ENCODE measurements at regions not wholly inside any gene's neighbourhood (a gene's known extent, or its start where the extent isn't known, plus 50 kb on each side); places are given as distances from the start of the nearest gene placed in this dataset.

DNA sequence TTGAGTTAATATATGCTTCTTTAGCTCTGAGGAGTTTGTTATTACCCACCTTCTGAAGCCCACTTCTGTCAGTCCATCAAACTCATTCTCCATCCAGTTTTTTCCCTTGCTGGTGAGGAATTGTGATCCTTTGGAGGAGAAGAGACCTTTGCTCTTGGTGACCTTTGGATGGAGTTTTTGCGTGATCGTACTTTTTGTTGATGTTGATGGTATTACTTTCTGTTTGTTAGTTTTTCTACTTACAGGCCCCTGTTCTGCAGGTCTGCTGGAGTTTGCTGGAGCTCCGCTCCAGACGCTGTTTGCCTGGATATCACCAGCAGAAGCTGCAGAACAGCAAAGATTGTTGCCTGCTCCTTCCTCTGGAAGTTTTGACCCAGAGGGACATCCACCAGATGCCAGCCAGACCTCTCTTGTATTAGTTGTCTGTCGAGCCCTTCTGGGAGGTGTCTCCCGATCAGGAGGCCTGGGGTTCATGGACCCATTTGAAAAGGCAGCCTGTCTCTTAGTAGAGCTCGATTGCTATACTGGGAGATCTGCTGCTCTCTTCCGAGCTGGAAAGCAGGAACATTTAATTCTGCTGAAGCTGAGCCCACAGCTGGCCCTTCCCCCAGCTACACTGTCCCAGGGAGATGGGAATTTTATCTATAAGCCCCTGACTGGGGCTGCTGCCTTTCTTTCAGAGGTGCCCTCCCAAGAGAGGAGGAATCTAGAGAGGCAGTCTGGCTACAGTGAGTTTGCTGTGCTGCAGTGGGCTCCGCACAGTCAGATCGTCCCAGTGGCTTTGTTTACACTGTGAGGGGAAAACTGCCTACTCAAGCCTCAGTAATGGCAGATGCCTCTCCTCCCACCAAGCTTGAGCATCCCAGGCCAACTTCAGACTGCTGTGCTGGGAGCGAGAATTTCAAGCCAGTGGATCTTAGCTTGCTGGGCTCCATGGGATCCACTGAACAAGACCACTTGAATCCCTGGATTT is 445.5 kb downstream of the MAN2A1 start:
- intact Hi-C loops (cut with DNase I) = no loop called here
- H3K36me3 ChIP-seq = no peaks in the 10 kb centered on the region
- peaks cover 0 to 26% of the 10 kb centered on the region in 2 donors for H3K9me3 ChIP-seq
- no peaks in the 10 kb centered on the region for H3K4me1 ChIP-seq
- TF ChIP-seq, protein P1, sequence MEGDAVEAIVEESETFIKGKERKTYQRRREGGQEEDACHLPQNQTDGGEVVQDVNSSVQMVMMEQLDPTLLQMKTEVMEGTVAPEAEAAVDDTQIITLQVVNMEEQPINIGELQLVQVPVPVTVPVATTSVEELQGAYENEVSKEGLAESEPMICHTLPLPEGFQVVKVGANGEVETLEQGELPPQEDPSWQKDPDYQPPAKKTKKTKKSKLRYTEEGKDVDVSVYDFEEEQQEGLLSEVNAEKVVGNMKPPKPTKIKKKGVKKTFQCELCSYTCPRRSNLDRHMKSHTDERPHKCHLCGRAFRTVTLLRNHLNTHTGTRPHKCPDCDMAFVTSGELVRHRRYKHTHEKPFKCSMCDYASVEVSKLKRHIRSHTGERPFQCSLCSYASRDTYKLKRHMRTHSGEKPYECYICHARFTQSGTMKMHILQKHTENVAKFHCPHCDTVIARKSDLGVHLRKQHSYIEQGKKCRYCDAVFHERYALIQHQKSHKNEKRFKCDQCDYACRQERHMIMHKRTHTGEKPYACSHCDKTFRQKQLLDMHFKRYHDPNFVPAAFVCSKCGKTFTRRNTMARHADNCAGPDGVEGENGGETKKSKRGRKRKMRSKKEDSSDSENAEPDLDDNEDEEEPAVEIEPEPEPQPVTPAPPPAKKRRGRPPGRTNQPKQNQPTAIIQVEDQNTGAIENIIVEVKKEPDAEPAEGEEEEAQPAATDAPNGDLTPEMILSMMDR (IDR thresholded peaks at IDR 0.05) = no peak
- no peak overlapping the region for H3K4me3 ChIP-seq
- DNase-seq (ENCODE audit: low spot score in 2 of 2) = no peak
- H3K27ac ChIP-seq = no peak overlapping the region
- no peaks in the 10 kb centered on the region for H3K27me3 ChIP-seq

GRCh38 chr5:110150199-110150598 is 460.5 kb downstream of the MAN2A1 start:
- TF ChIP-seq, protein P1 (IDR thresholded peaks at IDR 0.05) = no peak
- Histone ChIP-seq H3K27me3 (no peaks in the 10 kb centered on the region), H3K9me3 (no peaks in the 10 kb centered on the region), H3K27ac (no peak overlapping the region), H3K36me3 (no peaks in the 10 kb centered on the region), H3K4me3 (no peak overlapping the region), H3K4me1 (no peaks in the 10 kb centered on the region)
- intact Hi-C loops (cut with DNase I) = no loop called here
- no peak for DNase-seq (ENCODE audit: low spot score in 2 of 2)

DNA sequence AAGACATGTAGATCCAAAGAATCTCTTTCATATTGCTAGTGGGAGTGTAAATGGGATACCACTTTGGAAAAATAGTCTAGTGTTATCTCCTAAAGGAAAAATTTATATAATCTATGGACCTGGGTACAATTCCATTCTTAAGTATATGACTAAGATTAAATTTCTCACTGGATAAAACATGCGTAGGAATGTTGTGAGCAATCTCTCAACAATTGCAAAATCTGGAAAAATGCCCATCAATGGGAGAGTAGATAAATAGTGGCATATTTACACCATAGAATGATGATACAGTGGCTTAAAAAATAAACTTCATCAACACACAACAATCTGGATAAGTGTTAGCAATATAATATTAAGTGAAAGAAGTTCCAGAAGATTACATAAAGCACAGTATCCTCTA is 469.5 kb downstream of the MAN2A1 start:
- Histone ChIP-seq H3K27ac (no peak overlapping the region), H3K27me3 (no peaks in the 10 kb centered on the region), H3K4me3 (no peak overlapping the region), H3K9me3 (no peaks in the 10 kb centered on the region), H3K4me1 (no peaks in the 10 kb centered on the region), H3K36me3 (no peaks in the 10 kb centered on the region)
- TF ChIP-seq, protein P1 (IDR thresholded peaks at IDR 0.05) = no peak
- intact Hi-C loops (cut with DNase I) = no loop called here
- DNase-seq (ENCODE audit: low spot score in 2 of 2) = no peak

DNA sequence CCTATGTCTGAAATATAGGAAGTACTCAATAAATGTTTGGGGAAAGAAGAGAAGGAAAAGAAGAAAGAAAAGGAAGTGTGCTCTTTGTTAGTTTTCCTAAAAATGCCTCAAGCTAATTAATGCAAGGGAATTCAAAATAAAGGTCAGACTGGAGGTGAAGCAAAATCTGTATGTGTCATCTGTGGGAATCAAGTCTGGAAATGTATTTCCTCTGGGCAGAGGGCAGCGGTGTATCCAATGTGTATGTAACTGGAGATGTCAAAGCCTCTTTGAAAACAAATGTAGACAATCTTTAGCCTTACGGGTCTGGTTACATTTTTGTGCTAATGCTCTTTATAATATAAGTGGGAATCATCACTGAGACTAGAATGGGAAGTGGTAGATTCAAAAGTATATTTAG is 471.4 kb downstream of the MAN2A1 start:
- Histone ChIP-seq H3K27me3 (no peaks in the 10 kb centered on the region), H3K9me3 (no peaks in the 10 kb centered on the region), H3K4me1 (no peaks in the 10 kb centered on the region), H3K36me3 (no peaks in the 10 kb centered on the region), H3K27ac (no peak overlapping the region), H3K4me3 (no peak overlapping the region)
- intact Hi-C loops (cut with DNase I) = no loop called here
- no peak for DNase-seq (ENCODE audit: low spot score in 2 of 2)
- TF ChIP-seq, protein P1 (IDR thresholded peaks at IDR 0.05) = no peak

DNA sequence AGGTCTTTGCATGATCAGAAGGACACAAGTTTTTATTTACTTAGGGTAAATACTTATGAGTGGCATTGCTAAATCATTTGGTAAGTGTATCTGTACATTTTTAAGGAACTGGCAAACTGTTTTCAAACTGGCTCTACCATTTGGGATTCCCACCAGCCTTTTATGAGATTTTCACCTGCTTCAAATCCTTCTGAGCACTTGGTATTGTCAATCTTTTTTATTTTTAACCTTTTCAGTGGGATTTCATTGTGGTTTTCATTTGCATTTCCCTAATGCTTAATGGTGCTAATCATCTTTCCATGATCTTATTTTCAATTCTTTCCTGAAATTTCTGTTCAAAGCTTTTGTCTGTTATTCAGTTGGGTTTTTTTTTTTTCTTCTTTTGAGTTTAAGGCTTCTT is 475.6 kb downstream of the MAN2A1 start:
- no peak overlapping the region for H3K27ac ChIP-seq
- no peaks in the 10 kb centered on the region for H3K4me1 ChIP-seq
- H3K27me3 ChIP-seq = no peaks in the 10 kb centered on the region
- TF ChIP-seq, protein P1 (IDR thresholded peaks at IDR 0.05) = no peak
- no peak overlapping the region for H3K4me3 ChIP-seq
- H3K36me3 ChIP-seq = no peaks in the 10 kb centered on the region
- DNase-seq (ENCODE audit: low spot score in 2 of 2) = no peak
- intact Hi-C loops (cut with DNase I) = no loop called here
- H3K9me3 ChIP-seq = peaks cover 0 to 4% of the 10 kb centered on the region in 2 donors
